GM12878 (cell line): ENCODE measurements at regions not wholly inside any gene's neighbourhood (a gene's known extent, or its start where the extent isn't known, plus 50 kb on each side); places are given as distances from the start of the nearest gene placed in this dataset.

ENCODE experiments used
- ATAC-seq: fragments of 200-7000 bp; cut with Tn5 transposase; 3 replicates; pipeline ENCODE4 v1.9.1; 2020; ENCODE audit warnings: mild to moderate bottlenecking, moderate library complexity
- BruUV-seq: library from RNA; stranded (reverse); fragments of 400-500 nt; replicated peaks from 2 replicates; lab custom pipeline; 2021; lab: Mats Ljungman, UMichigan
- CTCF ChIA-PET: fragments of 300-600 bp; sonication (Branson Sonifier 250); formaldehyde crosslinking; extraction: SDS; loops from one replicate; lab custom pipeline; 2021; ENCODE audit warnings: inconsistent platforms; lab: Yijun Ruan, JAX
- POLR2A ChIA-PET: fragments of 350-600 bp; formaldehyde crosslinking; extraction: SDS; loops from one replicate; lab custom pipeline; 2021; ENCODE audit warnings: inconsistent platforms; lab: Charles Lee
- RAD21 ChIA-PET: fragments of 300-600 bp; sonication (Branson Sonifier 250); formaldehyde crosslinking; loops from one replicate; lab custom pipeline; 2023; ENCODE audit warnings: antibody characterized with exemption; ENCODE audit not compliant: unreplicated experiment; lab: Charles Lee
- SMC1A ChIA-PET: fragments of 300-600 bp; sonication (Branson Sonifier 250); formaldehyde crosslinking; loops from one replicate; lab custom pipeline; 2023; ENCODE audit not compliant: unreplicated experiment, uncharacterized antibody; lab: Charles Lee
- DNase-seq: peaks from one replicate; pipeline ENCODE4 v3.0.0-alpha.2; 2011; ENCODE audit warnings: low read depth, low spot score
- FAIRE-seq: peaks from 3 replicates; lab custom pipeline; 2011; peaks lifted over from hg19 to GRCh38; lab: Jason Lieb, UNC
- H2AFZ ChIP-seq: 2 replicates; pipeline ENCODE4 v1.6.0; 2011; ENCODE audit warnings: low read depth, low read length, control low read depth; ENCODE audit not compliant: control insufficient read depth
- H3K27ac ChIP-seq: 2 replicates; pipeline ENCODE4 v1.5.1; 2011; ENCODE audit warnings: control low read depth; ENCODE audit not compliant: control insufficient read depth, insufficient read depth
- H3K27me3 ChIP-seq, 2 experiments: replicated peaks in 1 of 2; 2 replicates each; pipeline versions ENCODE4 v1.6.0 to v1.6.1; 2011; ENCODE audit warnings: low read length in 1 of 2; ENCODE audit not compliant: control insufficient read depth in 2 of 2, insufficient read depth in 2 of 2
- H3K36me3 ChIP-seq, 2 experiments: 2 replicates each; pipeline ENCODE4 v1.5.1; 2011; ENCODE audit warnings: low read length in 1 of 2; ENCODE audit not compliant: control insufficient read depth in 2 of 2, insufficient read depth in 2 of 2
- H3K4me1 ChIP-seq: 2 replicates; pipeline ENCODE4 v1.6.1; 2011; ENCODE audit warnings: mild to moderate bottlenecking, low read length, moderate library complexity, mixed read lengths; ENCODE audit not compliant: control insufficient read depth, insufficient read depth
- H3K4me2 ChIP-seq: 2 replicates; pipeline ENCODE4 v1.6.0; 2011; ENCODE audit warnings: control low read depth; ENCODE audit not compliant: control insufficient read depth, insufficient read depth
- H3K4me3 ChIP-seq: fragments of 200-600 bp; sonication (generic); 2 replicates; pipeline ENCODE4 v1.5.1; 2016
- H3K79me2 ChIP-seq: 2 replicates; pipeline ENCODE4 v1.6.0; 2011; ENCODE audit warnings: low read length; ENCODE audit not compliant: control insufficient read depth, insufficient read depth
- H3K9ac ChIP-seq: 2 replicates; pipeline ENCODE4 v1.8.0; 2011; ENCODE audit warnings: low read length, control low read depth, mixed read lengths; ENCODE audit not compliant: control insufficient read depth, insufficient read depth
- H3K9me3 ChIP-seq: replicated peaks from 3 replicates; pipeline ENCODE4 v1.5.1; 2011; ENCODE audit warnings: mild to moderate bottlenecking, low read length; ENCODE audit not compliant: control insufficient read depth, insufficient read depth
- H4K20me1 ChIP-seq: 2 replicates; pipeline ENCODE4 v1.6.0; 2011; ENCODE audit not compliant: control insufficient read depth, insufficient read depth
- BRCA1 ChIP-seq: IDR thresholded peaks from 2 replicates; pipeline ENCODE4 v1.6.1; 2011; ENCODE audit warnings: low read depth, low read length, improper control_type of control experiment
- CBX3 ChIP-seq: fragments of 200-600 bp; sonication (generic); IDR thresholded peaks from 2 replicates; pipeline ENCODE4 v1.6.1; 2016; ENCODE audit warnings: low read depth, borderline replicate concordance
- ETV6 ChIP-seq, 2 experiments: fragments of 450-650 bp in 1 of 2; IDR thresholded peaks in 1 of 2; conservative IDR thresholded peaks in 1 of 2; 2 replicates each; pipeline ENCODE4 v1.6.1; 2014; ENCODE audit warnings: antibody characterized with exemption in 1 of 2, borderline replicate concordance in 1 of 2, low read depth in 1 of 2, mild to moderate bottlenecking in 1 of 2, moderate library complexity in 1 of 2
- IKZF2 ChIP-seq, 2 experiments: fragments of 450-650 bp; IDR thresholded peaks; 2 replicates each; pipeline ENCODE4 v1.6.1; 2017; ENCODE audit warnings: mild to moderate bottlenecking in 2 of 2, moderate library complexity in 2 of 2
- NFIC ChIP-seq: IDR thresholded peaks from 2 replicates; pipeline ENCODE4 v1.6.1; 2012; ENCODE audit warnings: low read depth, mild to moderate bottlenecking, inconsistent platforms, low read length, moderate library complexity
- NRF1 ChIP-seq: conservative IDR thresholded peaks from 2 replicates; pipeline ENCODE4 v1.6.1; 2011; ENCODE audit warnings: mild to moderate bottlenecking, low read depth, low read length, improper control_type of control experiment
- PAX8 ChIP-seq: fragments of 450-650 bp; IDR thresholded peaks from 2 replicates; pipeline ENCODE4 v1.6.1; 2017; ENCODE audit warnings: mild to moderate bottlenecking, moderate library complexity
- POU2F2 ChIP-seq: IDR thresholded peaks from 3 replicates; pipeline ENCODE4 v1.6.1; 2011; ENCODE audit warnings: low read depth, mild to moderate bottlenecking, low read length, borderline replicate concordance
- RELA ChIP-seq: fragments of 450-650 bp; IDR thresholded peaks from 2 replicates; pipeline ENCODE4 v1.8.0; 2014; ENCODE audit warnings: borderline replicate concordance; ENCODE audit not compliant: partially characterized antibody
- RELB ChIP-seq: fragments of 450-650 bp; IDR thresholded peaks from 2 replicates; pipeline ENCODE4 v1.6.1; 2017; ENCODE audit warnings: low read depth, mild to moderate bottlenecking, moderate library complexity
- SIN3A ChIP-seq: IDR thresholded peaks from 2 replicates; pipeline ENCODE4 v1.6.1; 2012; ENCODE audit warnings: low read depth, low read length, improper control_type of control experiment
- SIX5 ChIP-seq: IDR thresholded peaks from 2 replicates; pipeline ENCODE4 v1.6.1; 2011; ENCODE audit warnings: mild to moderate bottlenecking, low read depth, low read length, moderate library complexity; ENCODE audit not compliant: severe bottlenecking
- SRF ChIP-seq, 2 experiments: IDR thresholded peaks; 2 replicates each; pipeline ENCODE4 v1.6.1; 2011; ENCODE audit warnings: low read depth in 2 of 2, low read length in 2 of 2, mild to moderate bottlenecking in 1 of 2, moderate library complexity in 1 of 2
- SUZ12 ChIP-seq: fragments of 200-600 bp; sonication (generic); IDR thresholded peaks from one replicate; pipeline ENCODE4 v1.6.1; 2018; ENCODE audit warnings: antibody characterized with exemption, mild to moderate bottlenecking; ENCODE audit not compliant: unreplicated experiment
- ZNF217 ChIP-seq: fragments of 450-650 bp; IDR thresholded peaks from 2 replicates; pipeline ENCODE4 v1.6.1; 2017; ENCODE audit warnings: antibody characterized with exemption, mild to moderate bottlenecking
- ZNF274 ChIP-seq: IDR thresholded peaks from one replicate; pipeline ENCODE4 v1.8.0; 2011; ENCODE audit not compliant: insufficient read length, insufficient read depth
- WGBS: methylation state at CpG from one replicate; pipeline ENCODE4 v1.1.6; 2016; ENCODE audit warnings: low lambda C conversion rate; ENCODE audit not compliant: insufficient replicate concordance, insufficient coverage; ENCODE audit errors: missing lambda C conversion rate; 5-methylcytosine and 5-hydroxymethylcytosine counted together
- in situ Hi-C: fragments of 300-500 bp; cut with MboI; formaldehyde crosslinking; loops from 9 replicates; pipeline ENCODE4 v1.14.3; 2018; ENCODE audit warnings: mixed read lengths
- intact Hi-C: fragments of 100-400 bp; cut with micrococcal nuclease; formaldehyde crosslinking; loops from one replicate; pipeline ENCODE4 v1.14.2; 2022; ENCODE audit not compliant: unreplicated experiment
- TF ChIP-seq, protein P1 (sequence below): fragments of 450-650 bp; IDR thresholded peaks from 2 replicates; pipeline ENCODE4 v1.6.1; 2017; ENCODE audit warnings: borderline replicate concordance
- TF ChIP-seq, protein P2 (sequence below): fragments of 450-650 bp; formaldehyde crosslinking; IDR thresholded peaks from 2 replicates; pipeline ENCODE4 v1.4.0; 2022; ENCODE audit warnings: mild to moderate bottlenecking, moderate library complexity

DNA sequence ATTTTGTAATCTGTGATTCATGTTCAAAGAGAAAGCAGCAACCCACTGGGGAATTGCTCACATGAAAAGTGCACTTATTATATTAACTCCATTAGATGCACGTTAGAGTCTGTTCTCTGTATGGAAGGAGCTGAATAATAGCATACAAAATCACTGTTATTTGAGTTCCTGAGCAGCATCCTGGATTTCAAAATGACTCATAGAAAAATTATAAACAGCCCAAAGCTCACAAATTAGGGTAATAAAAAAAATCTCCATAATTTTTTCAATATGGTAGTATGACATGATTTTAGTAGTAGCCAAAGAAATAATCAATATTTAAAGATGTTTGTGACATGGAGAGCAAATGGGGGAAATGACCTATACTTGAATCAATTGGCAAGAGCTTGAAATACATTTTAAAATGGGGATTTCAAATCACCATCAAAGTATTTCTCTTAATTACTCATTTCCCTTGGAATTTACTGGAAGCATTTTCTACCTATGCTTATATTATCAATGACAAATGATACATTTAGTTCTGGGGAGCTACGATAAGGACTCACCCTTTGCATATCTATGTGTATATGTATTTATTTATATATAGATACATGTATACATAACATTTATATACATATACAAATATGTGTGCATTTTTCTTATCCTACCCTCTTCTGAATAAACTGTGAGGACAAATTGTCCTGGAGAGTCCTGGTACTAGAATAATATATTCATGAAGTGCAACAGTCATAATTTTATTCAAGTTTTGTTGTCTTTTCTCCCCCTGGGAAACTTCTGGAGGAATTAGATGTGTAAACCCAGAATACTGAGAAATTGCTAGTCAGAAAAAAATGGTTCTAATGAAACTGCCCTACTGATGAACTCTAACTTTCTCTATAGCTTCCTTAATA is 116.3 kb downstream of the RPL22L1 start:
- no peaks in the 10 kb centered on the region for H3K4me1 ChIP-seq
- H3K4me2 ChIP-seq = no peak overlapping the region
- H3K79me2 ChIP-seq = no peaks in the 10 kb centered on the region
- intact Hi-C loops = no loop called here
- no peaks in the 10 kb centered on the region for H4K20me1 ChIP-seq
- in situ Hi-C loops = no loop called here
- peaks cover 3 to 4% of the 10 kb centered on the region in 2 experiments; a peak in 3 of 4 replicates for H3K27me3 ChIP-seq
- H3K9ac ChIP-seq = no peak overlapping the region
- no peak overlapping the region for H3K27ac ChIP-seq
- no TSS peak for BruUV-seq
- POLR2A ChIA-PET = no interaction called here
- FAIRE-seq = no peak
- no peak for ATAC-seq
- RAD21 ChIA-PET = interaction anchor here (0.5 kb wide), 1 partner anchor 551 kb away, joined by 3 read pairs; no protein-coding TSS in a partner anchor
- SMC1A ChIA-PET = interaction anchor here (1.2 to 1.7 kb wide), 2 partner anchors 31 to 186 kb away, joined by 3 read pairs; no protein-coding TSS in a partner anchor
- H2AFZ ChIP-seq = no peak overlapping the region
- CTCF ChIA-PET = interaction anchor here (1.4 to 1.7 kb wide), 2 partner anchors 15 to 58 kb away, joined by 3 to 4 read pairs; no protein-coding TSS in a partner anchor
- 0% methylated on average over 2 of the region's 2 CpGs for WGBS
- H3K4me3 ChIP-seq = no peak overlapping the region
- no peak for DNase-seq
- H3K9me3 ChIP-seq = no peaks in the 10 kb centered on the region
- no peaks in the 10 kb centered on the region for H3K36me3 ChIP-seq
- TF ChIP-seq RELB = no peak
- TF ChIP-seq POU2F2 = no peak
- no peak for TF ChIP-seq SUZ12
- no peak for TF ChIP-seq RELA
- no peak for TF ChIP-seq SRF (IDR thresholded peaks at IDR 0.05; ENCODE audit: low read depth in 2 of 2, low read length in 2 of 2)
- TF ChIP-seq, protein P1, sequence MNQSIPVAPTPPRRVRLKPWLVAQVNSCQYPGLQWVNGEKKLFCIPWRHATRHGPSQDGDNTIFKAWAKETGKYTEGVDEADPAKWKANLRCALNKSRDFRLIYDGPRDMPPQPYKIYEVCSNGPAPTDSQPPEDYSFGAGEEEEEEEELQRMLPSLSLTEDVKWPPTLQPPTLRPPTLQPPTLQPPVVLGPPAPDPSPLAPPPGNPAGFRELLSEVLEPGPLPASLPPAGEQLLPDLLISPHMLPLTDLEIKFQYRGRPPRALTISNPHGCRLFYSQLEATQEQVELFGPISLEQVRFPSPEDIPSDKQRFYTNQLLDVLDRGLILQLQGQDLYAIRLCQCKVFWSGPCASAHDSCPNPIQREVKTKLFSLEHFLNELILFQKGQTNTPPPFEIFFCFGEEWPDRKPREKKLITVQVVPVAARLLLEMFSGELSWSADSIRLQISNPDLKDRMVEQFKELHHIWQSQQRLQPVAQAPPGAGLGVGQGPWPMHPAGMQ = no peak
- no peak for TF ChIP-seq SIN3A
- no peak for TF ChIP-seq NRF1
- no peak for TF ChIP-seq ETV6 (conservative IDR thresholded peaks at IDR 0.05 in 1 of 2, IDR thresholded peaks at IDR 0.05 in 1 of 2; ENCODE audit: borderline replicate concordance in 1 of 2, low read depth in 1 of 2)
- no peak for TF ChIP-seq ZNF274
- TF ChIP-seq, protein P2, sequence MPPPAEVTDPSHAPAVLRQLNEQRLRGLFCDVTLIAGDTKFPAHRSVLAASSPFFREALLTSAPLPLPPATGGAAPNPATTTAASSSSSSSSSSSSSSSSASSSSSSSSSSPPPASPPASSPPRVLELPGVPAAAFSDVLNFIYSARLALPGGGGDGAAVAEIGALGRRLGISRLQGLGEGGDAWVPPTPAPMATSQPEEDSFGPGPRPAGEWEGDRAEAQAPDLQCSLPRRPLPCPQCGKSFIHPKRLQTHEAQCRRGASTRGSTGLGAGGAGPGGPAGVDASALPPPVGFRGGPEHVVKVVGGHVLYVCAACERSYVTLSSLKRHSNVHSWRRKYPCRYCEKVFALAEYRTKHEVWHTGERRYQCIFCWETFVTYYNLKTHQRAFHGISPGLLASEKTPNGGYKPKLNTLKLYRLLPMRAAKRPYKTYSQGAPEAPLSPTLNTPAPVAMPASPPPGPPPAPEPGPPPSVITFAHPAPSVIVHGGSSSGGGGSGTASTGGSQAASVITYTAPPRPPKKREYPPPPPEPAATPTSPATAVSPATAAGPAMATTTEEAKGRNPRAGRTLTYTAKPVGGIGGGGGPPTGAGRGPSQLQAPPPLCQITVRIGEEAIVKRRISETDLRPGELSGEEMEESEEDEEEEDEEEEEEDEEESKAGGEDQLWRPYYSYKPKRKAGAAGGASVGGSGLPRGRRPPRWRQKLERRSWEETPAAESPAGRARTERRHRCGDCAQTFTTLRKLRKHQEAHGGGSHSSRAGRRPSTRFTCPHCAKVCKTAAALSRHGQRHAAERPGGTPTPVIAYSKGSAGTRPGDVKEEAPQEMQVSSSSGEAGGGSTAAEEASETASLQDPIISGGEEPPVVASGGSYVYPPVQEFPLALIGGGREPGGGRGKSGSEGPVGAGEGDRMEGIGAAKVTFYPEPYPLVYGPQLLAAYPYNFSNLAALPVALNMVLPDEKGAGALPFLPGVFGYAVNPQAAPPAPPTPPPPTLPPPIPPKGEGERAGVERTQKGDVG (CRISPR knock-in tag) = no peak
- no peak for TF ChIP-seq SIX5
- no peak for TF ChIP-seq CBX3
- TF ChIP-seq PAX8 = no peak
- no peak for TF ChIP-seq BRCA1
- TF ChIP-seq IKZF2 (IDR thresholded peaks at IDR 0.05) = no peak
- TF ChIP-seq NFIC = no peak
- TF ChIP-seq ZNF217 = no peak
